ENCODE measurements at regions not wholly inside any gene's neighbourhood (a gene's known extent, or its start where the extent isn't known, plus 50 kb on each side); places are given as distances from the start of the nearest gene placed in this dataset.

GRCh38 chr16:64278196-64278595, 843.7 kb downstream of the CDH11 start:
- H3K27me3 ChIP-seq (replicated peaks; ENCODE audit: control insufficient read depth, insufficient read depth, low read length), result no peaks in the 10 kb centered on the region
- no peaks in the 10 kb centered on the region for H3K4me1 ChIP-seq
- H3K9me3 ChIP-seq, result no peaks in the 10 kb centered on the region
- Mint-ChIP-seq H3K9me3 (ENCODE audit: unreplicated experiment) (no peaks in the 10 kb centered on the region), H3K27me3 (ENCODE audit: insufficient read depth, unreplicated experiment) (no peaks in the 10 kb centered on the region), H3K36me3 (ENCODE audit: insufficient read depth, unreplicated experiment) (no peaks in the 10 kb centered on the region), H3K4me1 (ENCODE audit: low read depth, unreplicated experiment) (no peaks in the 10 kb centered on the region), H3K27ac (ENCODE audit: unreplicated experiment) (no peak overlapping the region), H3K4me3 (ENCODE audit: unreplicated experiment) (no peak overlapping the region)
- H3K36me3 ChIP-seq (ENCODE audit: control insufficient read depth, insufficient read depth, low read length), result no peaks in the 10 kb centered on the region
- ChIA-PET POLR2A (no interaction called here), CTCF (no interaction called here)
- no peak for DNase-seq
- no TSS peak for BruUV-seq (replicated peaks)
- intact Hi-C loops (cut with micrococcal nuclease; ENCODE audit: unreplicated experiment), result no loop called here
- no peak overlapping the region for H3K4me3 ChIP-seq (ENCODE audit: low read depth, low read length)
- no peak for TF ChIP-seq CTCF (IDR thresholded peaks at IDR 0.05; ENCODE audit: insufficient read depth in 1 of 2, low read depth in 1 of 2, low read length in 1 of 2, severe bottlenecking in 1 of 2, unreplicated experiment in 1 of 2)

GRCh38 chr16:64276646-64277045, 845.2 kb downstream of the CDH11 start:
- intact Hi-C loops (cut with micrococcal nuclease; ENCODE audit: unreplicated experiment), result no loop called here
- H3K9me3 Mint-ChIP-seq (ENCODE audit: unreplicated experiment), result no peaks in the 10 kb centered on the region
- no peak overlapping the region for H3K27ac Mint-ChIP-seq (ENCODE audit: unreplicated experiment)
- H3K9me3 ChIP-seq, result no peaks in the 10 kb centered on the region
- TF ChIP-seq CTCF (IDR thresholded peaks at IDR 0.05; ENCODE audit: insufficient read depth in 1 of 2, low read depth in 1 of 2, low read length in 1 of 2, severe bottlenecking in 1 of 2, unreplicated experiment in 1 of 2), result no peak
- H3K27me3 Mint-ChIP-seq (ENCODE audit: insufficient read depth, unreplicated experiment), result no peaks in the 10 kb centered on the region
- H3K4me3 Mint-ChIP-seq (ENCODE audit: unreplicated experiment), result no peak overlapping the region
- H3K27me3 ChIP-seq (replicated peaks; ENCODE audit: control insufficient read depth, insufficient read depth, low read length), result no peaks in the 10 kb centered on the region
- H3K4me1 ChIP-seq, result no peaks in the 10 kb centered on the region
- no peak overlapping the region for H3K4me3 ChIP-seq (ENCODE audit: low read depth, low read length)
- H3K36me3 Mint-ChIP-seq (ENCODE audit: insufficient read depth, unreplicated experiment), result no peaks in the 10 kb centered on the region
- ChIA-PET CTCF (no interaction called here), POLR2A (no interaction called here)
- H3K4me1 Mint-ChIP-seq (ENCODE audit: low read depth, unreplicated experiment), result no peaks in the 10 kb centered on the region
- no TSS peak for BruUV-seq (replicated peaks)
- DNase-seq, result no peak
- H3K36me3 ChIP-seq (ENCODE audit: control insufficient read depth, insufficient read depth, low read length), result no peaks in the 10 kb centered on the region

- H3K36me3 Mint-ChIP-seq (ENCODE audit: insufficient read depth, unreplicated experiment), result no peaks in the 10 kb centered on the region
- ChIA-PET POLR2A (no interaction called here), CTCF (no interaction called here)
- intact Hi-C loops (cut with micrococcal nuclease; ENCODE audit: unreplicated experiment), result no loop called here
- H3K27me3 ChIP-seq (replicated peaks; ENCODE audit: control insufficient read depth, insufficient read depth, low read length), result no peaks in the 10 kb centered on the region
- no peaks in the 10 kb centered on the region for H3K9me3 ChIP-seq
- no peak overlapping the region for H3K4me3 ChIP-seq (ENCODE audit: low read depth, low read length)
- peaks cover 2% of the 10 kb centered on the region for H3K27me3 Mint-ChIP-seq (ENCODE audit: insufficient read depth, unreplicated experiment)
- H3K4me1 ChIP-seq, result no peaks in the 10 kb centered on the region
- H3K9me3 Mint-ChIP-seq (ENCODE audit: unreplicated experiment), result no peaks in the 10 kb centered on the region
- no TSS peak for BruUV-seq (replicated peaks)
- no peak for DNase-seq
- no peaks in the 10 kb centered on the region for H3K36me3 ChIP-seq (ENCODE audit: control insufficient read depth, insufficient read depth, low read length)
- no peak overlapping the region for H3K27ac Mint-ChIP-seq (ENCODE audit: unreplicated experiment)
- no peak for TF ChIP-seq CTCF (IDR thresholded peaks at IDR 0.05; ENCODE audit: insufficient read depth in 1 of 2, low read depth in 1 of 2, low read length in 1 of 2, severe bottlenecking in 1 of 2, unreplicated experiment in 1 of 2)
- no peaks in the 10 kb centered on the region for H3K4me1 Mint-ChIP-seq (ENCODE audit: low read depth, unreplicated experiment)
- no peak overlapping the region for H3K4me3 Mint-ChIP-seq (ENCODE audit: unreplicated experiment)
Measured at GRCh38 chr16:64272028-64272427, 849.8 kb downstream of the CDH11 start.
